Activated effector memory CD4-positive, alpha-beta T cell treated with Interleukin-2 at 50 U/mL for 16 hours (primary cell): ENCODE measurements at regions not wholly inside any gene's neighbourhood (a gene's known extent, or its start where the extent isn't known, plus 50 kb on each side); places are given as distances from the start of the nearest gene placed in this dataset.

Experiments
- DNase-seq: peaks from one replicate; pipeline ENCODE4 v3.0.0-alpha.2; 2020

GRCh38 chr7:106417273-106417902 lies 132.6 kb upstream of the NAMPT start:
- DNase-seq = no peak

- DNase-seq = no peak
Observed at GRCh38 chr7:106416430-106416829, 131.6 kb upstream of the NAMPT start.

GRCh38 chr7:106415433-106415832 lies 130.7 kb upstream of the NAMPT start:
- DNase-seq = no peak

- DNase-seq = no peak
Observed at GRCh38 chr7:106413446-106413845, 128.7 kb upstream of the NAMPT start.

GRCh38 chr7:106405697-106406141 lies 120.9 kb upstream of the NAMPT start:
- no peak for DNase-seq

GRCh38 chr7:106402898-106403297 lies 118.1 kb upstream of the NAMPT start:
- no peak for DNase-seq

GRCh38 chr7:106400923-106401322 lies 116.1 kb upstream of the NAMPT start:
- no peak for DNase-seq

- DNase-seq = no peak
Observed at GRCh38 chr7:106398786-106399185, 114.0 kb upstream of the NAMPT start.

- DNase-seq = no peak
Observed at GRCh38 chr7:106397994-106398393, 113.2 kb upstream of the NAMPT start.

GRCh38 chr7:106394526-106394925 lies 109.7 kb upstream of the NAMPT start:
- no peak for DNase-seq

- DNase-seq = no peak
Observed at GRCh38 chr7:106393564-106394251, 108.9 kb upstream of the NAMPT start.

GRCh38 chr7:106392590-106392989 lies 107.8 kb upstream of the NAMPT start:
- DNase-seq = no peak

GRCh38 chr7:106392144-106392543 lies 107.4 kb upstream of the NAMPT start:
- DNase-seq = no peak

- no peak for DNase-seq
Observed at GRCh38 chr7:106386958-106387357, 102.2 kb upstream of the NAMPT start.

- DNase-seq = no peak
Observed at GRCh38 chr7:106384373-106384772, 99.6 kb upstream of the NAMPT start.

- no peak for DNase-seq
Observed at GRCh38 chr7:106382929-106383328, 98.1 kb upstream of the NAMPT start.

GRCh38 chr7:106382129-106382528 lies 97.3 kb upstream of the NAMPT start:
- DNase-seq = no peak

- DNase-seq = no peak
Observed at GRCh38 chr7:106381252-106381651, 96.5 kb upstream of the NAMPT start.

GRCh38 chr7:106377847-106378361 lies 93.1 kb upstream of the NAMPT start:
- DNase-seq = no peak

GRCh38 chr7:106376026-106376799 lies 91.4 kb upstream of the NAMPT start:
- no peak for DNase-seq

GRCh38 chr7:106375499-106375898 lies 90.7 kb upstream of the NAMPT start:
- DNase-seq = no peak

- no peak for DNase-seq
Observed at GRCh38 chr7:106374437-106374836, 89.7 kb upstream of the NAMPT start.

GRCh38 chr7:106372595-106373318 lies 88.0 kb upstream of the NAMPT start:
- DNase-seq = no peak
